ENCODE measurements at regions not wholly inside any gene's neighbourhood (a gene's known extent, or its start where the extent isn't known, plus 50 kb on each side); places are given as distances from the start of the nearest gene placed in this dataset.

DNA sequence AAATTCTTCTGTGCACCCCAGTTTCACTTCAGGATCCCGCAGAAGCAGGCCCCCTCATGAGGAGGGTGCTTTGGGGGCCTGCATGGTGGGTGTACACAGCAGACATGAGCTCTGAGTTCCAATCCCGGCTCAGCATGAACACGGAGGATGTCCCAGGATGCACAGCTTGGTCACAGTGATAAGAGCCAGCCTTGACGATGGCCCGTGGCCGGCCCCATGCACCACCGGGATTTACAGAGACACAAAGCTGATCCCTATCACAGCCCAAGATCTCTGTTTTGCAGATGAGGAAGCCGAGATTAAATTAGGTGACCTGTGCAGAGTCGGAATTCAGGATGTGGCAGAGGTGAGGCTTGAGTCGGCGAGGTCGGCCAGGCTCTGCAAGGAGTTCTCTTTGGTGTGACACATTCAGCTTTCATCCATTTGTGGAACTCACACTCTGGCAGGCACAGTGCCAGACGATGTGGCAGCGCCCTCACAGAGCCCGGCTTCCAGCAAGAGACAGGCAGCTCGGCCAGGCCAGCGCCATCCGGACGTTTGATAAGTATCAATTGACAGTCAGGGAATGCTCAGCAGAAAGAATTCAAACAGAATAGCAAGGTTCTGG is 456.3 kb upstream of the MYT1L start:
- TF ChIP-seq, protein P1, sequence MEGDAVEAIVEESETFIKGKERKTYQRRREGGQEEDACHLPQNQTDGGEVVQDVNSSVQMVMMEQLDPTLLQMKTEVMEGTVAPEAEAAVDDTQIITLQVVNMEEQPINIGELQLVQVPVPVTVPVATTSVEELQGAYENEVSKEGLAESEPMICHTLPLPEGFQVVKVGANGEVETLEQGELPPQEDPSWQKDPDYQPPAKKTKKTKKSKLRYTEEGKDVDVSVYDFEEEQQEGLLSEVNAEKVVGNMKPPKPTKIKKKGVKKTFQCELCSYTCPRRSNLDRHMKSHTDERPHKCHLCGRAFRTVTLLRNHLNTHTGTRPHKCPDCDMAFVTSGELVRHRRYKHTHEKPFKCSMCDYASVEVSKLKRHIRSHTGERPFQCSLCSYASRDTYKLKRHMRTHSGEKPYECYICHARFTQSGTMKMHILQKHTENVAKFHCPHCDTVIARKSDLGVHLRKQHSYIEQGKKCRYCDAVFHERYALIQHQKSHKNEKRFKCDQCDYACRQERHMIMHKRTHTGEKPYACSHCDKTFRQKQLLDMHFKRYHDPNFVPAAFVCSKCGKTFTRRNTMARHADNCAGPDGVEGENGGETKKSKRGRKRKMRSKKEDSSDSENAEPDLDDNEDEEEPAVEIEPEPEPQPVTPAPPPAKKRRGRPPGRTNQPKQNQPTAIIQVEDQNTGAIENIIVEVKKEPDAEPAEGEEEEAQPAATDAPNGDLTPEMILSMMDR (IDR thresholded peaks at IDR 0.05; ENCODE audit: poor library complexity) = no peak
- no peak for TF ChIP-seq EZH2 (IDR thresholded peaks at IDR 0.05; ENCODE audit: borderline replicate concordance)
- TF ChIP-seq EZH2phosphoT487 (IDR thresholded peaks at IDR 0.05; ENCODE audit: low read depth, severe bottlenecking, unreplicated experiment) = no peak
